A549 (cell line): ENCODE measurements at regions not wholly inside any gene's neighbourhood (a gene's known extent, or its start where the extent isn't known, plus 50 kb on each side); places are given as distances from the start of the nearest gene placed in this dataset.

Experiments used
- ATAC-seq, 2 experiments: fragments of 200-7000 bp in 1 of 2; fragments of >200 bp in 1 of 2; cut with Nextera tagmentation in 1 of 2; cut with Tn5 transposase in 1 of 2; 3 replicates each; pipeline versions ENCODE4 v1.8.0 to v1.9.1; 2018 to 2020; ENCODE audit warnings: mild to moderate bottlenecking in 1 of 2, moderate library complexity in 1 of 2
- CTCF ChIA-PET: fragments of 300-600 bp; sonication (Branson Sonifier 250); formaldehyde crosslinking; extraction: SDS; loops from one replicate; lab custom pipeline; 2021; ENCODE audit warnings: antibody characterized with exemption, inconsistent platforms; lab: Yijun Ruan, JAX
- POLR2A ChIA-PET: fragments of 350-600 bp; formaldehyde crosslinking; extraction: SDS; loops from one replicate; lab custom pipeline; 2021; ENCODE audit warnings: antibody characterized with exemption, inconsistent platforms; lab: Yijun Ruan, JAX
- DNase-seq, 2 experiments: peaks; one replicate each; pipeline versions ENCODE4 v3.0.0 to v3.0.0-alpha.2; 2011 to 2016; ENCODE audit warnings: low read depth in 1 of 2, low spot score in 1 of 2
- FAIRE-seq: peaks from 2 replicates; lab custom pipeline; 2011; peaks lifted over from hg19 to GRCh38; lab: Jason Lieb, UNC
- H3K27ac ChIP-seq, 2 experiments: fragments of >200 bp; sonication (Bioruptor Twin); formaldehyde crosslinking; 3 replicates each; pipeline ENCODE4 v1.5.1; 2016 to 2017
- H3K4me1 ChIP-seq: fragments of >200 bp; sonication (Bioruptor Twin); formaldehyde crosslinking; 3 replicates; pipeline ENCODE4 v1.6.1; 2016
- H3K4me2 ChIP-seq: fragments of >200 bp; sonication (Bioruptor Twin); formaldehyde crosslinking; 3 replicates; pipeline ENCODE4 v1.6.1; 2016
- H3K4me3 ChIP-seq: fragments of >200 bp; sonication (Bioruptor Twin); formaldehyde crosslinking; 3 replicates; pipeline ENCODE4 v1.5.1; 2016
- H3K9me3 ChIP-seq: fragments of >200 bp; sonication (Bioruptor Twin); formaldehyde crosslinking; 3 replicates; pipeline ENCODE4 v1.6.1; 2016
- CBX2 ChIP-seq: fragments of 200-600 bp; sonication (generic); IDR thresholded peaks from 2 replicates; pipeline ENCODE4 v1.6.1; 2016; ENCODE audit warnings: low read depth, mild to moderate bottlenecking, borderline replicate concordance
- CBX8 ChIP-seq: fragments of 200-600 bp; sonication (generic); IDR thresholded peaks from 2 replicates; pipeline ENCODE4 v1.6.1; 2016
- EHF ChIP-seq: fragments of 250-450 bp; sonication (Bioruptor Pico); IDR thresholded peaks from 2 replicates; pipeline ENCODE4 v1.5.0; 2020; ENCODE audit warnings: mild to moderate bottlenecking
- ESRRA ChIP-seq: fragments of 150-350 bp; IDR thresholded peaks from 2 replicates; pipeline ENCODE4 v1.6.1; 2014; ENCODE audit warnings: mild to moderate bottlenecking, low read length, borderline replicate concordance
- FOSL2 ChIP-seq, 2 experiments: fragments of 450-650 bp in 1 of 2; fragments of >200 bp in 1 of 2; sonication (Bioruptor Twin) in 1 of 2; formaldehyde crosslinking; IDR thresholded peaks; 2 replicates each; pipeline versions ENCODE4 v1.5.0 to v1.6.1; 2016 to 2020; ENCODE audit warnings: mild to moderate bottlenecking in 1 of 2, moderate library complexity in 1 of 2
- FOXS1 ChIP-seq: fragments of 250-450 bp; sonication (Bioruptor Pico); IDR thresholded peaks from 2 replicates; pipeline ENCODE4 v1.5.0; 2020; ENCODE audit warnings: mild to moderate bottlenecking, moderate library complexity
- JUN ChIP-seq, 2 experiments: fragments of >200 bp; sonication (Bioruptor Twin); formaldehyde crosslinking; IDR thresholded peaks; 2 replicates in 1 of 2; 3 replicates in 1 of 2; pipeline ENCODE4 v1.6.1; 2016 to 2017
- KDM5A ChIP-seq: fragments of 200-600 bp; sonication (generic); IDR thresholded peaks from 2 replicates; pipeline ENCODE4 v1.6.1; 2016; ENCODE audit warnings: antibody characterized with exemption, mild to moderate bottlenecking
- NFE2L2 ChIP-seq: fragments of 150-350 bp; conservative IDR thresholded peaks from 2 replicates; pipeline ENCODE4 v1.6.1; 2014; ENCODE audit warnings: low read length
- RNF2 ChIP-seq: fragments of 200-600 bp; sonication (generic); IDR thresholded peaks from 2 replicates; pipeline ENCODE4 v1.6.1; 2016; ENCODE audit warnings: low read depth, mild to moderate bottlenecking, antibody characterized with exemption, moderate library complexity, borderline replicate concordance
- SMC3 ChIP-seq: fragments of >200 bp; sonication (Bioruptor Twin); formaldehyde crosslinking; IDR thresholded peaks from 3 replicates; pipeline ENCODE4 v1.6.1; 2018; ENCODE audit warnings: inconsistent platforms
- TP53 ChIP-seq: fragments of 250-450 bp; sonication (Bioruptor Pico); IDR thresholded peaks from 2 replicates; pipeline ENCODE4 v1.5.0; 2021; ENCODE audit warnings: mild to moderate bottlenecking, moderate library complexity
- WGBS: methylation state at CpG from one replicate; pipeline ENCODE4 v1.1.6; 2017; ENCODE audit errors: missing lambda C conversion rate; 5-methylcytosine and 5-hydroxymethylcytosine counted together
- TF ChIP-seq, protein P1 (sequence below): fragments of 250-450 bp; sonication (Bioruptor Pico); IDR thresholded peaks from 2 replicates; pipeline ENCODE4 v1.5.0; 2020; ENCODE audit warnings: low read depth, mild to moderate bottlenecking, moderate library complexity
- TF ChIP-seq, protein P2 (sequence below): fragments of 450-650 bp; IDR thresholded peaks from 2 replicates; pipeline ENCODE4 v1.6.1; 2014; ENCODE audit warnings: antibody characterized with exemption
- TF ChIP-seq, protein P3 (sequence below): IDR thresholded peaks from 2 replicates; pipeline ENCODE4 v1.6.1; 2012
- TF ChIP-seq, protein P4 (sequence below): fragments of 150-350 bp; IDR thresholded peaks from 2 replicates; pipeline ENCODE4 v1.6.1; 2014; ENCODE audit warnings: low read depth, mild to moderate bottlenecking, low read length

DNA sequence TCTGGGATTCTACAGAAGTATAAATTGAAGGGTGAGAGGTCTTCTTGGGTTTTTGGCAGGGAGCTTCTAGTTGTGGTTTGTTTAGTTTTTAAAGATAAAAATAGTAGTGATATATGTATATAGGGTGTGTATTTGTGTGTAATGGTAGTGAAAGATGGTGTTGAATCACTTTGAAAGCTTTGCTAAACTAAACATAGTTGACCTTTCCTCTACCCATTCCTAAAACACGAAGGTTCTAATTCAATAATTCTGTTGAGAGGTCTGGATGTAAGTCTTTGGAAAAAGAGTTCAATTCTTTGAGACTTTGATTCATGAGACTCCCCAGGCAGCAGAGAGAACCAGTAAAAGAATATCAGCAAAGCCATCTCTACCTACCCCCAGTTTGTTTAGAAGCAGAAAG is 247.9 kb upstream of the DUSP10 start:
- peaks cover 5% of the 10 kb centered on the region; the same call in 2 of the 3 replicates for H3K4me1 ChIP-seq
- no peak overlapping the region for H3K27ac ChIP-seq
- FAIRE-seq (no peak), ATAC-seq (no peak), DNase-seq (no peak)
- TF ChIP-seq, protein P1, sequence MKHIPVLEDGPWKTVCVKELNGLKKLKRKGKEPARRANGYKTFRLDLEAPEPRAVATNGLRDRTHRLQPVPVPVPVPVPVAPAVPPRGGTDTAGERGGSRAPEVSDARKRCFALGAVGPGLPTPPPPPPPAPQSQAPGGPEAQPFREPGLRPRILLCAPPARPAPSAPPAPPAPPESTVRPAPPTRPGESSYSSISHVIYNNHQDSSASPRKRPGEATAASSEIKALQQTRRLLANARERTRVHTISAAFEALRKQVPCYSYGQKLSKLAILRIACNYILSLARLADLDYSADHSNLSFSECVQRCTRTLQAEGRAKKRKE (CRISPR knock-in tag): no peak
- TF ChIP-seq KDM5A (no peak), EHF (CRISPR knock-in tag) (no peak)
- TF ChIP-seq, protein P2, sequence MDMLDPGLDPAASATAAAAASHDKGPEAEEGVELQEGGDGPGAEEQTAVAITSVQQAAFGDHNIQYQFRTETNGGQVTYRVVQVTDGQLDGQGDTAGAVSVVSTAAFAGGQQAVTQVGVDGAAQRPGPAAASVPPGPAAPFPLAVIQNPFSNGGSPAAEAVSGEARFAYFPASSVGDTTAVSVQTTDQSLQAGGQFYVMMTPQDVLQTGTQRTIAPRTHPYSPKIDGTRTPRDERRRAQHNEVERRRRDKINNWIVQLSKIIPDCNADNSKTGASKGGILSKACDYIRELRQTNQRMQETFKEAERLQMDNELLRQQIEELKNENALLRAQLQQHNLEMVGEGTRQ: no peak
- H3K4me2 ChIP-seq: no peak overlapping the region
- CTCF ChIA-PET: interaction anchor here (0.6 to 1.1 kb wide), 2 partner anchors 10 to 32 kb away, joined by 4 read pairs; no protein-coding TSS in a partner anchor
- H3K4me3 ChIP-seq: no peak overlapping the region
- POLR2A ChIA-PET: no interaction called here
- WGBS: 28% methylated on average over 1 of the region's 1 CpG
- no peaks in the 10 kb centered on the region for H3K9me3 ChIP-seq

DNA sequence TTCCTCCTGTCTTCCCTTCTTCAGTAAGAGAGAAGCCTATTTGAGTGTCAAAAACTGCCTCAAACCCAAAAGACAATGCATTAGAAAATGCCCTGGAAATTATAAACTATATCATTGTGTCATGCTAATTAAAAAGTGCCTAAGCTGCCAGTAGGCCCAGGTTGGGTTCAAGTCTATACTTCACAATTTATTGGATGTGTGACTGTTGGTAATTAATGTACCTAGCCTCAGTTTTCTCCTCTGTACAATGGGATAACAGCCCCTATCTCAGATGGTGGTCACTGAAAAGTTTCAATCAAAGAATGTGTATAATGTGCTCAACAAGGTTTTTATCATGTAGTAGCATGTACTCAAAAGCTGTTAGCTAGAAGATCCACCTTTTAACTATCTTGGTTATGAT is 246.9 kb upstream of the DUSP10 start:
- DNase-seq: no peak
- Histone ChIP-seq H3K27ac (no peak overlapping the region), H3K9me3 (no peaks in the 10 kb centered on the region), H3K4me2 (no peak overlapping the region), H3K4me3 (no peak overlapping the region), H3K4me1 (peaks cover 5% of the 10 kb centered on the region; the same call in 2 of the 3 replicates)
- CTCF ChIA-PET: interaction anchor here (0.8 kb wide), 1 partner anchor 9 kb away, joined by 3 read pairs; no protein-coding TSS in a partner anchor
- TF ChIP-seq JUN (IDR thresholded peaks at IDR 0.05): no peak
- no peak for TF ChIP-seq NFE2L2
- TF ChIP-seq TP53 (CRISPR knock-in tag): no peak
- TF ChIP-seq SMC3: no peak
- TF ChIP-seq, protein P3, sequence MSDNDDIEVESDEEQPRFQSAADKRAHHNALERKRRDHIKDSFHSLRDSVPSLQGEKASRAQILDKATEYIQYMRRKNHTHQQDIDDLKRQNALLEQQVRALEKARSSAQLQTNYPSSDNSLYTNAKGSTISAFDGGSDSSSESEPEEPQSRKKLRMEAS: no peak
- no peak for TF ChIP-seq RNF2
- TF ChIP-seq, protein P4, sequence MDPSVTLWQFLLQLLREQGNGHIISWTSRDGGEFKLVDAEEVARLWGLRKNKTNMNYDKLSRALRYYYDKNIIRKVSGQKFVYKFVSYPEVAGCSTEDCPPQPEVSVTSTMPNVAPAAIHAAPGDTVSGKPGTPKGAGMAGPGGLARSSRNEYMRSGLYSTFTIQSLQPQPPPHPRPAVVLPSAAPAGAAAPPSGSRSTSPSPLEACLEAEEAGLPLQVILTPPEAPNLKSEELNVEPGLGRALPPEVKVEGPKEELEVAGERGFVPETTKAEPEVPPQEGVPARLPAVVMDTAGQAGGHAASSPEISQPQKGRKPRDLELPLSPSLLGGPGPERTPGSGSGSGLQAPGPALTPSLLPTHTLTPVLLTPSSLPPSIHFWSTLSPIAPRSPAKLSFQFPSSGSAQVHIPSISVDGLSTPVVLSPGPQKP: no peak
- no peak for TF ChIP-seq FOXS1
- TF ChIP-seq CBX8: no peak
- FAIRE-seq: no peak
- no peak for ATAC-seq
- POLR2A ChIA-PET: no interaction called here

DNA sequence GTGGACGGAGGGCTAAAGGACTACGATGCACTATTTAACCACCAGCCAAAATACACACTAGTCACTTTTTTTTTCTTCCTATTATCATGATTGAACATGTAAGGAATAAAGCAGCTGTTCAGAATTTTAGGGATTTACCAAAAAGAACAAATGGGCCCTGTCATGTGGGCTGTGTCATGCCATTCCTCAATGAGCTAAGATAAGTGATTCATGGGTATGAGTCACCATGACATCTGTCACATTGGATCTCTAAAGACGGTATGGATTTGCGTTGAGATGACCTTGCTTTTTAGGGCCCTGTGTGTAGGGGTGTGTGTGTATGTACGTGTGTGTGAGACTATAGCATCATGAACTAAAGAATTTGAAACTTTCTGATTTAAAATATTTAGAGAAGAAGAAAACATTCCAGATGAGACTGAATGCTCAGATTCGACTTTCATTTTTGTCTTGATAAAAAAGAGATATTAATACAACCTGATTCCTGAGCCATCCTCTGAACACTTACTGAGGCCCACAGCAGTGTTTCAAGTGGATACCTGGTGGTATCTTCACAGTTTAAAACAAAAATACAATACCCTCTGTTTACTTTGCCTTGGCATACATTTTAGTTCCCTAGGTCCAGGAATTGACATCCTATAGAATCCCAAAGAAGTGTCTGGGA is 246.1 kb upstream of the DUSP10 start:
- CTCF ChIA-PET: interaction anchor here (0.8 kb wide), 2 partner anchors 8 to 21 kb away, joined by 3 read pairs; no protein-coding TSS in a partner anchor
- Histone ChIP-seq H3K4me2 (no peak overlapping the region), H3K4me3 (no peak overlapping the region), H3K27ac (no peak overlapping the region), H3K4me1 (peaks cover 5% of the 10 kb centered on the region; the same call in 2 of the 3 replicates), H3K9me3 (no peaks in the 10 kb centered on the region)
- POLR2A ChIA-PET: no interaction called here
- FAIRE-seq (no peak), DNase-seq (peak; percentile 25 to 33), ATAC-seq (peak; percentile 57 to 59; a peak in 3 of 6 replicates)
- no peak for TF ChIP-seq ESRRA
- TF ChIP-seq FOXS1: 0 out of 2 replicates have a peak, but pooled peaks have one; percentile 52
- no peak for TF ChIP-seq CBX2
- TF ChIP-seq FOSL2 (IDR thresholded peaks at IDR 0.05): peak; percentile 51; the same call in 1 of the 2 replicates
- peak; percentile 86 for TF ChIP-seq FOSL2 (CRISPR knock-in tag; IDR thresholded peaks at IDR 0.05)
- WGBS: 45% methylated on average over 6 of the region's 6 CpGs
